PC-9 (cell line): ENCODE measurements at regions not wholly inside any gene's neighbourhood (a gene's known extent, or its start where the extent isn't known, plus 50 kb on each side); places are given as distances from the start of the nearest gene placed in this dataset.

Source experiments
- CTCF ChIP-seq: fragments of 200-600 bp; sonication (generic); conservative IDR thresholded peaks from 2 replicates; pipeline ENCODE4 v1.6.1; 2017; ENCODE audit warnings: mixed run types, antibody characterized with exemption, mild to moderate bottlenecking, moderate library complexity
- EZH2 ChIP-seq: fragments of 200-600 bp; sonication (generic); IDR thresholded peaks from 2 replicates; pipeline ENCODE4 v1.8.0; 2017; ENCODE audit warnings: antibody characterized with exemption, low read depth

GRCh38 chr10:2871673-2872219 lies 195.6 kb upstream of the PFKP start:
- TF ChIP-seq CTCF (no peak), EZH2 (no peak)
